Peyer's patch (tissue), 4 donors: ENCODE measurements at regions not wholly inside any gene's neighbourhood (a gene's known extent, or its start where the extent isn't known, plus 50 kb on each side); places are given as distances from the start of the nearest gene placed in this dataset.

Experiments used
- CTCF ChIP-seq, 6 experiments: fragments of 450-650 bp in 4 of 6; fragments of 200-600 bp in 2 of 6; sonication (generic) in 1 of 6; IDR thresholded peaks; one replicate each; pipeline ENCODE4 v1.5.1; 2017 to 2019; ENCODE audit warnings: antibody characterized with exemption in 6 of 6, mild to moderate bottlenecking in 3 of 6, moderate library complexity in 1 of 6
- POLR2A ChIP-seq, 2 donors: fragments of 450-650 bp; IDR thresholded peaks; one replicate each; pipeline ENCODE4 v1.5.1; 2017; ENCODE audit warnings: antibody characterized with exemption in 2 of 2, mild to moderate bottlenecking in 2 of 2, moderate library complexity in 2 of 2

DNA sequence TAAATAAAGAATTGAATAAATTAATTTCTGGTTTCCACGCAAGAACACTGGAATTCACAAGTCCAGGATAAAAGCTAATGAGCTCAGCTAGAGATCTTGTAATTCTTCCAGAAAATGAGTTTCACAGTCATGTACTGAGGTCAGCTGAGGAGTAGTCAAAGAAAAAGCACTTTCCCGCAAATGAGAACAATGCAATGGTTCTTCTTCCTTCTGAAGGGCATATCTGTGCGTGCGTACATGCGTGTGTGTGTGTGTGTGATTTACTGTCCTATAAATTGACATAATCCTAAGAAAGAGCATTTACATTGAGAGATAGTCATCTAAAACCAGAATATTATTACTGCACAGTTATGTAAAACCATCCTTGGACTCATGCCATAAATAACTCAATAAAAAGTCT lies 968.9 kb upstream of the EYS start:
- TF ChIP-seq CTCF (IDR thresholded peaks at IDR 0.05) (no peak), POLR2A (IDR thresholded peaks at IDR 0.05) (no peak)
